ENCODE measurements at regions not wholly inside any gene's neighbourhood (a gene's known extent, or its start where the extent isn't known, plus 50 kb on each side); places are given as distances from the start of the nearest gene placed in this dataset.

- TF ChIP-seq CTCF (IDR thresholded peaks at IDR 0.05; ENCODE audit: borderline replicate concordance, extremely low read depth, low read length, poor library complexity, severe bottlenecking) (no peak), EZH2 (IDR thresholded peaks at IDR 0.05; ENCODE audit: borderline replicate concordance, low read depth, low read length, severe bottlenecking) (no peak)
- no peak for DNase-seq
These were observed 138.6 kb upstream of the GRB10 start for GRCh38 chr7:50921114-50921813.

GRCh38 chr7:50920031-50920635 is 137.4 kb upstream of the GRB10 start:
- Histone ChIP-seq H3K9me3 (ENCODE audit: insufficient read depth, low read length, severe bottlenecking) (no peaks in the 10 kb centered on the region), H3K79me2 (ENCODE audit: insufficient read depth, low read length) (no peaks in the 10 kb centered on the region), H3K27me3 (ENCODE audit: insufficient read depth, low read length, poor library complexity) (no peaks in the 10 kb centered on the region), H3K36me3 (ENCODE audit: insufficient read depth, low read length) (no peaks in the 10 kb centered on the region), H3K4me2 (ENCODE audit: insufficient read depth, low read length) (no peak overlapping the region), H3K27ac (ENCODE audit: low read length) (no peak overlapping the region), H3K4me1 (ENCODE audit: insufficient read depth, low read length) (no peaks in the 10 kb centered on the region), H3K4me3 (ENCODE audit: low read depth in 1 of 2, low read length in 2 of 2) (no peak overlapping the region), H2AFZ (ENCODE audit: low read depth, low read length) (no peak overlapping the region), H3K9ac (ENCODE audit: low read depth, low read length) (no peak overlapping the region), H4K20me1 (ENCODE audit: insufficient read depth, low read length) (no peaks in the 10 kb centered on the region; the same call in 1 of the 2 replicates)
- TF ChIP-seq CTCF (IDR thresholded peaks at IDR 0.05; ENCODE audit: borderline replicate concordance, extremely low read depth, low read length, poor library complexity, severe bottlenecking) (no peak), EZH2 (IDR thresholded peaks at IDR 0.05; ENCODE audit: borderline replicate concordance, low read depth, low read length, severe bottlenecking) (no peak)
- DNase-seq (no peak), ATAC-seq (ENCODE audit: insufficient read depth, low read depth) (no peak)

More at GRCh38 chr7:50921114-50921813, 138.6 kb upstream of the GRB10 start:
- H3K27me3 ChIP-seq (ENCODE audit: insufficient read depth, low read length, poor library complexity): no peaks in the 10 kb centered on the region
- H2AFZ ChIP-seq (ENCODE audit: low read depth, low read length): no peak overlapping the region
- H3K79me2 ChIP-seq (ENCODE audit: insufficient read depth, low read length): no peaks in the 10 kb centered on the region
- no peak overlapping the region for H3K27ac ChIP-seq (ENCODE audit: low read length)
- H3K9ac ChIP-seq (ENCODE audit: low read depth, low read length): no peak overlapping the region
- no peak overlapping the region for H3K4me3 ChIP-seq (ENCODE audit: low read depth in 1 of 2, low read length in 2 of 2)
- no peaks in the 10 kb centered on the region for H3K36me3 ChIP-seq (ENCODE audit: insufficient read depth, low read length)
- no peaks in the 10 kb centered on the region for H3K9me3 ChIP-seq (ENCODE audit: insufficient read depth, low read length, severe bottlenecking)
- no peaks in the 10 kb centered on the region for H3K4me1 ChIP-seq (ENCODE audit: insufficient read depth, low read length)
- ATAC-seq (ENCODE audit: insufficient read depth, low read depth): no peak
- H3K4me2 ChIP-seq (ENCODE audit: insufficient read depth, low read length): no peak overlapping the region
- no peaks in the 10 kb centered on the region for H4K20me1 ChIP-seq (ENCODE audit: insufficient read depth, low read length)

- H3K4me1 ChIP-seq (ENCODE audit: insufficient read depth, low read length): no peaks in the 10 kb centered on the region
- DNase-seq (no peak), ATAC-seq (ENCODE audit: insufficient read depth, low read depth) (no peak)
- no peaks in the 10 kb centered on the region for H3K27me3 ChIP-seq (ENCODE audit: insufficient read depth, low read length, poor library complexity)
- no peak overlapping the region for H2AFZ ChIP-seq (ENCODE audit: low read depth, low read length)
- H4K20me1 ChIP-seq (ENCODE audit: insufficient read depth, low read length): no peaks in the 10 kb centered on the region; the same call in 1 of the 2 replicates
- H3K4me2 ChIP-seq (ENCODE audit: insufficient read depth, low read length): no peak overlapping the region
- no peak overlapping the region for H3K9ac ChIP-seq (ENCODE audit: low read depth, low read length)
- no peak overlapping the region for H3K4me3 ChIP-seq (ENCODE audit: low read depth in 1 of 2, low read length in 2 of 2)
- no peaks in the 10 kb centered on the region for H3K9me3 ChIP-seq (ENCODE audit: insufficient read depth, low read length, severe bottlenecking)
- no peaks in the 10 kb centered on the region for H3K36me3 ChIP-seq (ENCODE audit: insufficient read depth, low read length)
- no peaks in the 10 kb centered on the region for H3K79me2 ChIP-seq (ENCODE audit: insufficient read depth, low read length)
- no peak for TF ChIP-seq EZH2 (IDR thresholded peaks at IDR 0.05; ENCODE audit: borderline replicate concordance, low read depth, low read length, severe bottlenecking)
- TF ChIP-seq CTCF (IDR thresholded peaks at IDR 0.05; ENCODE audit: borderline replicate concordance, extremely low read depth, low read length, poor library complexity, severe bottlenecking): no peak
- no peak overlapping the region for H3K27ac ChIP-seq (ENCODE audit: low read length)
These were observed 132.9 kb upstream of the GRB10 start for GRCh38 chr7:50915621-50916020.
